Lower leg skin (tissue), 3 donors: ENCODE measurements at regions not wholly inside any gene's neighbourhood (a gene's known extent, or its start where the extent isn't known, plus 50 kb on each side); places are given as distances from the start of the nearest gene placed in this dataset.
"Not testable (repeated sequence)": the region's sequence is repeated elsewhere in the genome, so short reads cannot be mapped to it uniquely, and the experiment has no call there.

ENCODE experiments used
- CTCF ChIP-seq, 3 donors: fragments of 450-650 bp; IDR thresholded peaks; one replicate each; pipeline ENCODE4 v1.5.1; 2016; ENCODE audit warnings: antibody characterized with exemption in 3 of 3, mild to moderate bottlenecking in 3 of 3, moderate library complexity in 2 of 3
- POLR2A ChIP-seq, 2 donors: fragments of 450-650 bp; IDR thresholded peaks; one replicate each; pipeline ENCODE4 v1.6.1; 2016 to 2017; ENCODE audit warnings: antibody characterized with exemption in 2 of 2, mild to moderate bottlenecking in 1 of 2, moderate library complexity in 1 of 2

- not testable (repeated sequence) for TF ChIP-seq CTCF, POLR2A (IDR thresholded peaks at IDR 0.05)
Measured at GRCh38 chr6:104676679-104677078, 183.0 kb downstream of the HACE1 start.
